HCT116 (cell line): ENCODE measurements at regions not wholly inside any gene's neighbourhood (a gene's known extent, or its start where the extent isn't known, plus 50 kb on each side); places are given as distances from the start of the nearest gene placed in this dataset.

Experiments used
- ATAC-seq: fragments of 200-7000 bp; cut with Tn5 transposase; 2 replicates; pipeline ENCODE4 v1.9.1; 2020; ENCODE audit warnings: mild to moderate bottlenecking, moderate library complexity
- BruUV-seq: library from RNA; stranded (reverse); fragments of 400-500 nt; replicated peaks from 2 replicates; lab custom pipeline; 2021; lab: Mats Ljungman, UMichigan
- CTCF ChIA-PET: fragments of 300-600 bp; sonication (Branson Sonifier 250); formaldehyde crosslinking; loops from one replicate; lab custom pipeline; 2021; ENCODE audit warnings: antibody characterized with exemption; lab: Charles Lee
- POLR2A ChIA-PET: fragments of 300-600, 350-600 bp; sonication (Branson Sonifier 250); formaldehyde crosslinking; loops from one replicate; lab custom pipeline; 2021; ENCODE audit warnings: antibody characterized with exemption; lab: Charles Lee
- RAD21 ChIA-PET, 2 experiments: fragments of 300-600 bp; sonication (Branson Sonifier 250); formaldehyde crosslinking; loops; one replicate each; lab custom pipeline; 2023; ENCODE audit warnings: low total read pairs in 2 of 2; ENCODE audit not compliant: uncharacterized antibody in 2 of 2, unreplicated experiment in 2 of 2, low non-redundant PET in 1 of 2; lab: Charles Lee
- DNase-seq: peaks from one replicate; pipeline ENCODE4 v3.0.0-alpha.2; 2010; ENCODE audit warnings: low read depth, low spot score
- H2AFZ ChIP-seq: fragments of 200-600 bp; shearing (Covaris generic), sonication (generic); 2 replicates; pipeline ENCODE4 v1.6.1; 2017; ENCODE audit warnings: low read depth, mixed run types, mixed read lengths, antibody characterized with exemption, low read length; ENCODE audit not compliant: poor library complexity, severe bottlenecking
- H3K27ac ChIP-seq: 2 replicates; pipeline ENCODE4 v1.5.1; 2012; ENCODE audit warnings: low read depth, low read length
- H3K27me3 ChIP-seq: fragments of 200-600 bp; sonication (generic); 2 replicates; pipeline ENCODE4 v1.6.1; 2016; ENCODE audit warnings: mixed run types, low read length, mixed read lengths; ENCODE audit not compliant: insufficient read depth
- H3K36me3 ChIP-seq, 2 experiments: fragments of 200-500 bp in 1 of 2; fragments of 200-600 bp in 1 of 2; sonication (Bioruptor generic) in 1 of 2; sonication (generic) in 1 of 2; 2 replicates each; pipeline versions ENCODE4 v1.5.1 to v1.6.1; 2014 to 2016; ENCODE audit warnings: low read length in 2 of 2, inconsistent platforms in 1 of 2, mixed read lengths in 1 of 2, mixed run types in 1 of 2; ENCODE audit not compliant: insufficient read depth in 2 of 2, control insufficient read depth in 1 of 2
- H3K4me1 ChIP-seq, 2 experiments: fragments of 200-600 bp in 1 of 2; sonication (generic) in 1 of 2; 2 replicates each; pipeline versions ENCODE4 v1.5.1 to v1.6.1; 2012 to 2017; ENCODE audit warnings: low read length in 2 of 2, inconsistent platforms in 1 of 2, mild to moderate bottlenecking in 1 of 2, mixed read lengths in 1 of 2, mixed run types in 1 of 2, moderate library complexity in 1 of 2; ENCODE audit not compliant: insufficient read depth in 2 of 2, control insufficient read depth in 1 of 2
- H3K4me2 ChIP-seq: fragments of 200-600 bp; sonication (generic); 2 replicates; pipeline ENCODE4 v1.6.1; 2017; ENCODE audit warnings: mixed run types, low read length, mixed read lengths
- H3K4me3 ChIP-seq, 2 experiments: fragments of 200-600 bp in 1 of 2; sonication (generic) in 1 of 2; replicated peaks in 1 of 2; 2 replicates each; pipeline ENCODE4 v1.5.1; 2011 to 2016; ENCODE audit warnings: low read length in 2 of 2, control low read depth in 1 of 2, low read depth in 1 of 2, mild to moderate bottlenecking in 1 of 2, mixed read lengths in 1 of 2, mixed run types in 1 of 2
- H3K79me2 ChIP-seq: fragments of 200-600 bp; sonication (generic); 2 replicates; pipeline ENCODE4 v1.6.1; 2017; ENCODE audit warnings: mild to moderate bottlenecking, mixed run types, low read length, moderate library complexity, mixed read lengths; ENCODE audit not compliant: insufficient read depth
- H3K9ac ChIP-seq: fragments of 200-600 bp; sonication (generic); 2 replicates; pipeline ENCODE4 v1.6.1; 2016; ENCODE audit warnings: low read length, mixed read lengths
- H3K9me2 ChIP-seq: fragments of 200-600 bp; sonication (generic), shearing (Covaris generic); 2 replicates; pipeline ENCODE4 v1.6.1; 2017; ENCODE audit warnings: mixed run types, mild to moderate bottlenecking, moderate library complexity; ENCODE audit not compliant: insufficient read depth
- H3K9me3 ChIP-seq, 2 experiments: fragments of 200-500 bp in 1 of 2; fragments of 200-600 bp in 1 of 2; sonication (Bioruptor generic) in 1 of 2; sonication (generic) in 1 of 2; 2 replicates each; pipeline ENCODE4 v1.6.1; 2014 to 2017; ENCODE audit warnings: low read length in 2 of 2, mixed read lengths in 2 of 2, inconsistent platforms in 1 of 2, low read depth in 1 of 2, mild to moderate bottlenecking in 1 of 2, mixed run types in 1 of 2, moderate library complexity in 1 of 2; ENCODE audit not compliant: control insufficient read depth in 1 of 2, insufficient read depth in 1 of 2
- H4K20me1 ChIP-seq: fragments of 200-600 bp; sonication (generic), shearing (Covaris generic); 2 replicates; pipeline ENCODE4 v1.6.1; 2017; ENCODE audit warnings: mixed run types, mild to moderate bottlenecking, moderate library complexity; ENCODE audit not compliant: insufficient read depth
- ATF3 ChIP-seq: IDR thresholded peaks from 2 replicates; pipeline ENCODE4 v1.6.1; 2012
- CBX3 ChIP-seq: IDR thresholded peaks from 2 replicates; pipeline ENCODE4 v1.6.1; 2012; ENCODE audit warnings: low read depth
- CEBPB ChIP-seq: IDR thresholded peaks from 2 replicates; pipeline ENCODE4 v1.6.1; 2012; ENCODE audit warnings: low read depth
- EGR1 ChIP-seq: IDR thresholded peaks from 2 replicates; pipeline ENCODE4 v1.6.1; 2012; ENCODE audit warnings: low read depth
- ELF1 ChIP-seq: IDR thresholded peaks from 2 replicates; pipeline ENCODE4 v1.6.1; 2012; ENCODE audit warnings: low read depth, borderline replicate concordance
- EZH2phosphoT487 ChIP-seq: fragments of 200-600 bp; IDR thresholded peaks from 2 replicates; pipeline ENCODE4 v1.6.1; 2018; ENCODE audit warnings: antibody characterized with exemption, borderline replicate concordance
- FOSL1 ChIP-seq: IDR thresholded peaks from 2 replicates; pipeline ENCODE4 v1.6.1; 2012; ENCODE audit warnings: low read depth
- POLR2A ChIP-seq: IDR thresholded peaks from 2 replicates; pipeline ENCODE4 v1.7.0; 2011; ENCODE audit warnings: borderline replicate concordance; ENCODE audit not compliant: insufficient read depth, insufficient read length; ENCODE audit errors: extremely low read depth
- POLR2AphosphoS5 ChIP-seq: IDR thresholded peaks from 2 replicates; pipeline ENCODE4 v1.6.1; 2011; ENCODE audit warnings: mild to moderate bottlenecking, low read depth, low read length, moderate library complexity
- RAD21 ChIP-seq: IDR thresholded peaks from 2 replicates; pipeline ENCODE4 v1.6.1; 2012; ENCODE audit warnings: low read depth, mild to moderate bottlenecking
- SIN3A ChIP-seq: IDR thresholded peaks from 2 replicates; pipeline ENCODE4 v1.6.1; 2012; ENCODE audit warnings: low read depth
- SP1 ChIP-seq: IDR thresholded peaks from 2 replicates; pipeline ENCODE4 v1.6.1; 2012; ENCODE audit warnings: low read depth
- TCF7L2 ChIP-seq: IDR thresholded peaks from 2 replicates; pipeline ENCODE4 v1.7.0; 2011; ENCODE audit warnings: borderline replicate concordance, inconsistent platforms; ENCODE audit not compliant: insufficient read depth, insufficient read length; ENCODE audit errors: extremely low read depth
- ZFX ChIP-seq: fragments of 450-650 bp; IDR thresholded peaks from 2 replicates; pipeline ENCODE4 v1.6.1; 2017
- ZNF274 ChIP-seq: fragments of 200-500 bp; sonication (Bioruptor generic); IDR thresholded peaks from 2 replicates; pipeline ENCODE4 v1.6.1; 2014; ENCODE audit warnings: mild to moderate bottlenecking, low read depth, low read length, inconsistent platforms
- intact Hi-C: fragments of 100-400 bp; cut with micrococcal nuclease; formaldehyde crosslinking; loops from 2 replicates; pipeline ENCODE4 v1.10.0; 2022
- TF ChIP-seq, protein P1 (sequence below), 3 experiments: fragments of 200-600 bp in 1 of 3; sonication (generic) in 1 of 3; IDR thresholded peaks in 2 of 3; conservative IDR thresholded peaks in 1 of 3; 2 replicates each; pipeline ENCODE4 v1.5.1; 2012 to 2017; ENCODE audit warnings: low read depth in 2 of 3, low read length in 2 of 3, antibody characterized with exemption in 1 of 3, borderline replicate concordance in 1 of 3, control low read depth in 1 of 3, mild to moderate bottlenecking in 1 of 3, mixed read lengths in 1 of 3, mixed run types in 1 of 3, moderate library complexity in 1 of 3; ENCODE audit not compliant: insufficient read depth in 1 of 3

GRCh38 chr3:194868831-194869230, 183.1 kb downstream of the FAM43A start:
- Histone ChIP-seq H3K9me2 (no peaks in the 10 kb centered on the region), H3K4me2 (no peak overlapping the region), H3K36me3 (no peaks in the 10 kb centered on the region), H3K9ac (no peak overlapping the region), H3K79me2 (no peaks in the 10 kb centered on the region), H3K27me3 (no peaks in the 10 kb centered on the region), H3K27ac (no peak overlapping the region), H4K20me1 (no peaks in the 10 kb centered on the region), H3K4me3 (no peak overlapping the region), H3K4me1 (peaks cover 37 to 41% of the 10 kb centered on the region in 2 experiments), H2AFZ (no peak overlapping the region), H3K9me3 (no peaks in the 10 kb centered on the region)
- ATAC-seq (no peak), DNase-seq (no peak)
- intact Hi-C loops = no loop called here
- no TSS peak for BruUV-seq
- TF ChIP-seq POLR2A (no peak), SIN3A (no peak), RAD21 (no peak), ZFX (no peak), SP1 (no peak), ELF1 (no peak), EGR1 (no peak), ZNF274 (no peak), CBX3 (no peak), ATF3 (no peak), FOSL1 (no peak), POLR2AphosphoS5 (no peak), EZH2phosphoT487 (no peak), CEBPB (no peak), TCF7L2 (no peak)
- TF ChIP-seq, protein P1, sequence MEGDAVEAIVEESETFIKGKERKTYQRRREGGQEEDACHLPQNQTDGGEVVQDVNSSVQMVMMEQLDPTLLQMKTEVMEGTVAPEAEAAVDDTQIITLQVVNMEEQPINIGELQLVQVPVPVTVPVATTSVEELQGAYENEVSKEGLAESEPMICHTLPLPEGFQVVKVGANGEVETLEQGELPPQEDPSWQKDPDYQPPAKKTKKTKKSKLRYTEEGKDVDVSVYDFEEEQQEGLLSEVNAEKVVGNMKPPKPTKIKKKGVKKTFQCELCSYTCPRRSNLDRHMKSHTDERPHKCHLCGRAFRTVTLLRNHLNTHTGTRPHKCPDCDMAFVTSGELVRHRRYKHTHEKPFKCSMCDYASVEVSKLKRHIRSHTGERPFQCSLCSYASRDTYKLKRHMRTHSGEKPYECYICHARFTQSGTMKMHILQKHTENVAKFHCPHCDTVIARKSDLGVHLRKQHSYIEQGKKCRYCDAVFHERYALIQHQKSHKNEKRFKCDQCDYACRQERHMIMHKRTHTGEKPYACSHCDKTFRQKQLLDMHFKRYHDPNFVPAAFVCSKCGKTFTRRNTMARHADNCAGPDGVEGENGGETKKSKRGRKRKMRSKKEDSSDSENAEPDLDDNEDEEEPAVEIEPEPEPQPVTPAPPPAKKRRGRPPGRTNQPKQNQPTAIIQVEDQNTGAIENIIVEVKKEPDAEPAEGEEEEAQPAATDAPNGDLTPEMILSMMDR (IDR thresholded peaks at IDR 0.05 in 2 of 3, conservative IDR thresholded peaks at IDR 0.05 in 1 of 3; ENCODE audit: borderline replicate concordance in 1 of 3, insufficient read depth in 1 of 3, low read depth in 2 of 3, low read length in 2 of 3) = no peak
- POLR2A ChIA-PET = interaction anchor here (1.7 kb wide), 1 partner anchor 182 kb away, joined by 4 read pairs; the partner anchor contains the start of gene FAM43A
- CTCF ChIA-PET = interaction anchor here (1.0 to 2.4 kb wide), 3 partner anchors 27 to 235 kb away, joined by 3 to 11 read pairs (median 3); no protein-coding TSS in a partner anchor
- RAD21 ChIA-PET = no interaction called here
